Smooth muscle cell (in vitro differentiated cells): ENCODE measurements at regions not wholly inside any gene's neighbourhood (a gene's known extent, or its start where the extent isn't known, plus 50 kb on each side); places are given as distances from the start of the nearest gene placed in this dataset.
A peak's percentile ranks its signal among the peaks of the same experiment; 100 is the strongest.

Experiments
- DNase-seq: peaks from one replicate; lab custom pipeline; 2025; ENCODE audit not compliant: unreplicated experiment; lab: John Stamatoyannopoulos, UW
- H2AFZ ChIP-seq: fragments of 200-600 bp; sonication (generic); 2 replicates; pipeline ENCODE4 v1.6.0; 2016; ENCODE audit warnings: antibody characterized with exemption, low read depth, mild to moderate bottlenecking
- H3F3A ChIP-seq: fragments of 200-600 bp; sonication (generic); 2 replicates; pipeline ENCODE4 v1.6.0; 2017; ENCODE audit warnings: antibody characterized with exemption, low read depth
- H3K27ac ChIP-seq: fragments of 200-600 bp; sonication (generic); 2 replicates; pipeline ENCODE4 v1.5.1; 2016; ENCODE audit warnings: low read depth, mild to moderate bottlenecking
- H3K27me3 ChIP-seq: fragments of 200-600 bp; sonication (generic); 2 replicates; pipeline ENCODE4 v1.6.1; 2016; ENCODE audit warnings: low read depth, mild to moderate bottlenecking
- H3K36me3 ChIP-seq: fragments of 200-600 bp; sonication (generic); 2 replicates; pipeline ENCODE4 v1.5.1; 2016; ENCODE audit warnings: low read depth
- H3K4me1 ChIP-seq: fragments of 200-600 bp; sonication (generic); 2 replicates; pipeline ENCODE4 v1.5.1; 2016; ENCODE audit warnings: low read depth
- H3K4me2 ChIP-seq: fragments of 200-600 bp; sonication (generic); 2 replicates; pipeline ENCODE4 v1.6.0; 2016; ENCODE audit warnings: mild to moderate bottlenecking
- H3K4me3 ChIP-seq: fragments of 200-600 bp; sonication (generic); 2 replicates; pipeline ENCODE4 v1.5.1; 2016; ENCODE audit warnings: mild to moderate bottlenecking
- H3K79me2 ChIP-seq: fragments of 200-600 bp; sonication (generic); 2 replicates; pipeline ENCODE4 v1.6.0; 2016; ENCODE audit warnings: low read depth, mild to moderate bottlenecking
- H3K9ac ChIP-seq: fragments of 200-600 bp; sonication (generic); 2 replicates; pipeline ENCODE4 v1.6.0; 2016; ENCODE audit warnings: low read depth
- H3K9me3 ChIP-seq: fragments of 200-600 bp; sonication (generic); replicated peaks from 2 replicates; pipeline ENCODE4 v1.5.1; 2016; ENCODE audit warnings: low read depth
- H4K20me1 ChIP-seq: fragments of 200-600 bp; sonication (generic); 2 replicates; pipeline ENCODE4 v1.6.0; 2016; ENCODE audit warnings: low read depth
- CTCF ChIP-seq: fragments of 200-600 bp; sonication (generic); IDR thresholded peaks from 2 replicates; pipeline ENCODE4 v1.5.1; 2017; ENCODE audit warnings: borderline replicate concordance, mild to moderate bottlenecking, antibody characterized with exemption; ENCODE audit not compliant: insufficient read depth, poor library complexity, severe bottlenecking
- WGBS: methylation state at CpG from one replicate; pipeline ENCODE4 v1.1.7; 2016; ENCODE audit warnings: low lambda C conversion rate; 5-methylcytosine and 5-hydroxymethylcytosine counted together

GRCh38 chr13:90690458-90691080 lies 656.9 kb upstream of the MIR17HG start:
- Histone ChIP-seq H3K9ac (no peak overlapping the region), H3K79me2 (no peaks in the 10 kb centered on the region), H3K9me3 (no peaks in the 10 kb centered on the region), H3K27me3 (no peaks in the 10 kb centered on the region), H3F3A (no peaks in the 10 kb centered on the region), H3K4me3 (no peak overlapping the region), H3K4me2 (no peak overlapping the region), H2AFZ (no peak overlapping the region), H3K27ac (peak overlapping the region; percentile 7), H4K20me1 (no peaks in the 10 kb centered on the region), H3K4me1 (peaks cover 4% of the 10 kb centered on the region), H3K36me3 (no peaks in the 10 kb centered on the region)
- no peak for TF ChIP-seq CTCF
- 71% methylated on average over 5 of the region's 5 CpGs for WGBS
- DNase-seq = no peak

GRCh38 chr13:90696254-90696653 lies 651.2 kb upstream of the MIR17HG start:
- peak overlapping the region; percentile 41 for H3K27ac ChIP-seq
- no peaks in the 10 kb centered on the region for H3K9me3 ChIP-seq
- H2AFZ ChIP-seq = peak overlapping the region; percentile 47
- no peaks in the 10 kb centered on the region for H4K20me1 ChIP-seq
- no peaks in the 10 kb centered on the region for H3K27me3 ChIP-seq
- no peaks in the 10 kb centered on the region for H3K4me1 ChIP-seq
- WGBS = 77% methylated on average over 1 of the region's 1 CpG
- no peaks in the 10 kb centered on the region for H3F3A ChIP-seq
- no peak for DNase-seq
- TF ChIP-seq CTCF = no peak
- H3K36me3 ChIP-seq = no peaks in the 10 kb centered on the region
- H3K4me2 ChIP-seq = no peak overlapping the region
- no peak overlapping the region for H3K4me3 ChIP-seq
- no peak overlapping the region for H3K9ac ChIP-seq
- no peaks in the 10 kb centered on the region for H3K79me2 ChIP-seq

GRCh38 chr13:90696656-90697055 lies 650.8 kb upstream of the MIR17HG start:
- no peak for TF ChIP-seq CTCF
- DNase-seq = no peak
- Histone ChIP-seq H3F3A (no peaks in the 10 kb centered on the region), H3K79me2 (no peaks in the 10 kb centered on the region), H3K4me3 (no peak overlapping the region), H4K20me1 (no peaks in the 10 kb centered on the region), H3K4me1 (no peaks in the 10 kb centered on the region), H2AFZ (peak overlapping the region; percentile 47), H3K9me3 (no peaks in the 10 kb centered on the region), H3K27ac (peak overlapping the region; percentile 41), H3K36me3 (no peaks in the 10 kb centered on the region), H3K27me3 (no peaks in the 10 kb centered on the region), H3K9ac (no peak overlapping the region), H3K4me2 (no peak overlapping the region)
- WGBS = 91% methylated on average over 5 of the region's 5 CpGs

GRCh38 chr13:90700340-90700739 lies 647.1 kb upstream of the MIR17HG start:
- no peak for DNase-seq
- Histone ChIP-seq H4K20me1 (no peaks in the 10 kb centered on the region), H3K4me2 (no peak overlapping the region), H3K27me3 (no peaks in the 10 kb centered on the region), H3K36me3 (no peaks in the 10 kb centered on the region), H3K4me3 (no peak overlapping the region), H3K4me1 (no peaks in the 10 kb centered on the region), H3K27ac (no peak overlapping the region), H2AFZ (no peak overlapping the region), H3K9me3 (no peaks in the 10 kb centered on the region), H3K79me2 (no peaks in the 10 kb centered on the region), H3K9ac (no peak overlapping the region), H3F3A (no peaks in the 10 kb centered on the region)
- no peak for TF ChIP-seq CTCF
- 95% methylated on average over 1 of the region's 1 CpG for WGBS
